Inferior parietal cortex (tissue), 1 donor: ENCODE measurements at regions not wholly inside any gene's neighbourhood (a gene's known extent, or its start where the extent isn't known, plus 50 kb on each side); places are given as distances from the start of the nearest gene placed in this dataset.

Experiments
- DNase-seq: peaks from one replicate; pipeline ENCODE4 v3.0.0-alpha.2; 2016; ENCODE audit errors: extremely low spot score

- DNase-seq, result no peak
Measured at GRCh38 chr9:1331546-1332038, 281.4 kb downstream of the DMRT2 start.

GRCh38 chr9:1332156-1332555, 282.0 kb downstream of the DMRT2 start:
- DNase-seq, result no peak

- no peak for DNase-seq
Measured at GRCh38 chr9:1335174-1335573, 285.0 kb downstream of the DMRT2 start.

DNA sequence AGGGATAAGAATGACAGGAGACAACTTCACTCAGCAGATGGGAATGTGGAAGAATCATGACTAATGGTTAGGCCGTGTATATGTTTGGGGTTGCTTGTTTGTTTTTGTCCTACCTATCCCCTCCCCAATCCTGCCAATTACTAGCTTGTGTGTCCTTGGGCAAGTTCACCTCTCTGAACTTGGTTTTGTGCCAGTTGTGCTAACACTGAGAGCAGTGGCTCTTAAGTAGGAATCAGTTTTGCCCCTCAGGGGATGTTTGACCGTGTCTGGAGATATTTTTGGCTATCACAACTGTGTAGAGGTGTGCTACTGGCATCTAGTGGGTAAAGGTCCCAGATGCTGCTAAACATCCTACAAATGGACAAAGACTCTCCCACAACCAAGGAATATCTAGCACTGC, 287.0 kb downstream of the DMRT2 start:
- no peak for DNase-seq

- no peak for DNase-seq
Measured at GRCh38 chr9:1340390-1340789, 290.2 kb downstream of the DMRT2 start.

DNA sequence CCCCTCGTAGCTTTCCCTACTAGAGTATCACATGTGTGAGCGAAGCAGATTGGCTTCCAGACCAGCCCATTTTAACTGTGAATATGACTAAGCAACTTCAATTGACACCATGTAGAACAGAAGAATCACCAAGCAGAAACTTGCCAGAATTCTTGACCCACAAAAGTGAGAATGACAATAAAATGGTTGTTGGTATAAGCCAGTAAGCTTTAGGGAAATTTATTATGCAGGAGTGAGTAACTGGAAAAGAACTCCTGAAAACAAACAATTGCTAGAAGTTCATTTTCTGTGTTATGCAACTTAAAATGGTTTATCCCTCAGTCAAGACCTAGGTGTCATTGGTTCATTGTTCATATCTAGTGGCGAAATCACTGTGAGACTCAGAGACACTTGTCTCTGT, 303.1 kb downstream of the DMRT2 start:
- no peak for DNase-seq

DNA sequence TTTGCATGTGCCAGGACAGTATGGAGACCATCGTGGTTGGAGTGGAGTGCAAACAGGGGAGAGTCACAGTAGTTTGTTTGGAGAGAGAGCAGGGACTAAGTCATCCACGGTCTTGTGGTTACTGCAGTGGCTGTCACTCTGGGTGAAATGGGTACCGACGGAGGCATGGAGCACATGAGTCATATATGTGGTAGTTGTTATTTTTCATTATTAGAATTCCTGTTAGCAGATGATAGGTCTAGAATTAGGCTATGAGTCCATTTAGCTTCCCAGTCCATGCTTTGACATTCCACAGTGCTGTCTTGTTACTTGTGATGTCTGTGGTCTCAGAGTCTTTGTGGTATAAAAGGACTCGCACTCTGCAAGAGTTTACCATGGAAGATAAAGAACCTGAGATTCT, 303.9 kb downstream of the DMRT2 start:
- DNase-seq, result no peak

- DNase-seq, result no peak
Measured at GRCh38 chr9:1354606-1355005, 304.4 kb downstream of the DMRT2 start.

DNA sequence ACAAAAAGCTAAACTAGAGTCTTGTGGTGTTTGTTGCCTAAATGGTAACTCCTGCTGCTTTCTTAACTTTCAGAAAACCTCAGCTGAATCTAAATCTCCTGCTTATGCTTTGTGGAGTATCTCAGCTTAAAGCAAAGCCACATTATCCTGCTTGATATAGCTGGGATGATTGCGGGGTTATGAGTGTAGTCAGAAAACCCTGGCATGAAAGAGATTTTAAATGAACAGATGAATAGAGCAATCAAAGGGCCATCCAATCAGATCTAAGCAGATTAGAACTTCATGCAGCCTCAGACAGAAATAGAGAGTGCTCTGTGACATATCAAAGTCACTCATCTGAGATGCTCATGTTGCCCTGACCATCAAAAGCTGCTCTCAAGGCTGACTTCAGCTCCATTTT, 305.5 kb downstream of the DMRT2 start:
- no peak for DNase-seq

DNA sequence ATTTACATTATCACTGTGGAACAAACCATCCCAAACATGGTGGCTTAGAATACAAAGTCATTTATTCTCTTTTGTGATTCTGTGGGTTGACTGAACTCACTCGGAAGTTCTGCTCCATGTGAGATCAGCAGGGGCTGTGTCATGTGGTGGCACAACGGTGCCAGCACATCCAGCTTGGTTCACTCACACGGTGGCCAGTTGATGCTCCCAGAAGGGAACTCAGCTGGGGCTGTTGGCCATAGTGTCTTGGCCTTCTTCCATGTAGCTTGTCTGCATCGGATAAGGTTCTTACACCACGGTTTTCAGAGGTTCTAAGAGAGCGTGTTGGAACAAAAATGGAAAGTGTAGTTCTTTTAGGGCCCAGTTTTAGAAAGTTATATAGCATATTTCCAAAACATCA, 312.7 kb downstream of the DMRT2 start:
- DNase-seq, result no peak

DNA sequence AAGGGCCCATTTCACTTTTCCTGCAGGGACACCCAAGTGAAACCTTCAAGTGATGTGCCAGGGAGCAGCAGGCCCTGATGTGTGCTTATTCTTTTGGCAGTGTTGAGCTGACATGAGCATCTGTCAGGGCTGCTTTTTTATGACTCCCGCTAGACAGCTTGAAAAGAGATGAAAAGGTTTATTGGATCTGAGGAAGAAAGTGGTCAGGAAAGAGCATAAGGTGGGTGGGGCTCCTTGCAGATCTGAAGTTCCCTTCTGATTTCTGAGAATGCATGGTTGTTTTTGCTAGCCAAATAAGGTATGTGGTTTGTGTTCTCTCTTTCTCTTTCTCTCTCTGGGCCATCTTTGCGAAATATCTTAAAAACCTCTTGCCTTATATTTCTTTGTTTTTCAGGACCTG, 316.1 kb downstream of the DMRT2 start:
- no peak for DNase-seq

DNA sequence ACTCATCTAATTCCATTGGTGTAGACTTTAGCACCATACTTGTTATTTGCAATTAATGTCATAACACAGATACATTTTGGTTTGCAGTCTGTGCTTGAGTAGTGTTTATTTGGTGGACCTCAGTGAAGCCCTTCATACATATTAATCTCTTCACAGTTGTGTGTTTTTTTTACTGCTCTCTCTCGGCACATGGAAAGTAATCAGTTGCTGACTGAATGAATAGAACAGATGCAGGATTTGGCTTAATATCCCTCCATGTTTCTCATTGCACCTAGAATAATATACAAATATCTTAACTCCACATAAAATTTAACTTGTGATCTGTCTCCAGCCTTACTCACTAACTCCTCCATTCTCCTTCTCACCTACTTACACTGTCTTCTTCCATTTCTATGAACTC, 319.1 kb downstream of the DMRT2 start:
- DNase-seq, result no peak

GRCh38 chr9:1373445-1373844, 323.3 kb downstream of the DMRT2 start:
- no peak for DNase-seq

DNA sequence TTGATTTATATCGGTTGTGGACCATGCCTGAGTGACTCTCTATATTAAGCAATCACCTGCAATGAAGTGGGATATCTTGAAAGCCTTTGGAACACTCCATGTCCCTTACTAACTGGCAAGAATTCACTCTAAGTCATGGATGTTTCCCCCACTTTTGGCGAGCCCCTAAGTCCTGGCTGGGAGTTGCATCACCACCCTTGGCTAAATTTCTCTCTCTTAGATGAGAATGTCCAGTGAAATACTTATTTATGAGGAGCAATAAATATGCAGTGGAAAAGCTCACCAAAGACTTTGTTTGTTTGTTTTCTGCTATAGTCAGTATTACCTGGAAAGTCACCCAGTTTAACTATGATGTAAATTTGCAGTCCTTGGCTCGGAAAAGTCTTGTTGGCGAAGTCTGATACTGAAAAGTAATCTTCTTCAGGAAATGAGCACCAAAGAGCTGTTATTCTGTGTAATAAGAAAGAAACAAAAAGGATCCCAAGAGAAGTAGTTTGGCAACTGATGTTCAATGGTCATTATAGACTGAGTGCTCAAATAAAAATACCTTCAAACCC, 333.8 kb downstream of the DMRT2 start:
- no peak for DNase-seq

DNA sequence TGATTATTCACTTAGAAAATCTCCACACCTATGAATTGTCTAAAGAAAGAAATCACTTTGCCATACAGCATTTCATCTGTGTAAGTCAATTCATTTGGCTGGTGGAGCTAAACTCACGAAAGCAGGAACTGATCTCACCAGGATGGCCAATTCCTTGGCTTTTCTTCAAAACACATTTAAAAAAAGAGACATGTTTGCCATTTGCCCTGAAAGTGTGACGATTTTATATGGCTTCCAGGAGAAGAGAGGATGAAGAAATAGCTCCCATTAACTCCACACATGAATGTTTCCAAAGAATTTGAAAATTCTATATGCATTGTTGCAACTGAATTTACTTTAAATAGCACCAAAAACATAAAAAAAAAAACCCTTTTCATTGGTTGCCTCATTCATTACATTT, 334.7 kb downstream of the DMRT2 start:
- DNase-seq, result no peak

GRCh38 chr9:1386420-1386819, 336.3 kb downstream of the DMRT2 start:
- DNase-seq, result no peak

DNA sequence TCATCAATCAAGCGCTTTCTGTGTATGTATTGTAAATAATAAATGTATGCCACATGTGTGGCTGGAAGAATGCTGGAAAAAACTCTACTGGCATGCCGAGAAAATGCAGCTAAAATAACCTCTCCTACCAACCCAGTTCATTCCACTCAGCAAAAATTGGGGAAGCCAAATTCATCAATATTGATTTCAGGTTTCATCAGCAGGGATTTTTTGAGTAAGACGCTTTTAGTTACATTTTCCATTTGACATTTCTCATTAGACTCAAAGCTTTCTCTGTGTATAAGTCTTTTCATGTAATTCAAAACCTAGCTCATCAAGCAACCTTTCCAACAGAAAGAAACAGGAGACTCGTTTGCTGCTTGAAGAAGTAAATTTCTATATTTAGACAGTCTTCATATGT, 338.1 kb downstream of the DMRT2 start:
- no peak for DNase-seq

DNA sequence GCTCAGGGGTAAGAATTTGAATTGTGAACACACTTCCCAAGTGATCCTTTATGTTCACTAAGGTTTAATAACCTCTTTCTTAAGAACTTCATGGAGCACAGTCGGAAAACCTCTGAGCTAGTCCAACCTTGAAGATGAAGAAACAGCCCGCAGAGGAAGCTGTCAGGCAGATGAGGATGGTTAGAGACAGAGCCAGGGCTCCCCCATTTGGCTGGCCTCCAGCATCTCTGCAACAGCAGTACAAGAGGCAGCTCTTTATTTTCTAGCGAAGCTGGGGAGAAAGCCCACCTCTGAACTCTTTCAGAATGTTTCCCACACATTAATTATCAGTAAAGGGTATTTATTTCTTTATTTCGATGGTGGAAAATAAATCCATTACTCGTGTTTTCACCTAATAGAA, 350.8 kb downstream of the DMRT2 start:
- DNase-seq, result no peak

DNA sequence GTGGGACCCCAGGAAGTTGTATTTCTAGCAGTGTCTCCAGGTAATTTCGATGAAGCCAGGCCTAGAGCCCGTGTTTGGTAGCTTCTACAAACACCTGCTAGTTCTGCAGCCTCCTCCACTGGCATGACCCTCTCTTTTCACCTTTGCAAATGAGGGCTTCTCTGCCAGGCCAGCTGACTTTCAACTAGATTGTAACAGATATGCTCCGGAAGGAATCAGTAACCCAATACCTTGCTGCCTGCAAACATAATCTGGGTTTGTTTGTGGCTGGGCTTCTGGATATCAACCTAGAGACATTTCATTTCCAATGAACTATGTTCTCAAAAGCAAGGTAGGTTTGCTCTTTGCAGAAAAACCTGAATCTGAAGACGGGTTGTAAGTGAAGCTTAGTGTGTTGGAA, 354.8 kb downstream of the DMRT2 start:
- DNase-seq, result no peak

- DNase-seq, result no peak
Measured at GRCh38 chr9:1411826-1412225, 361.7 kb downstream of the DMRT2 start.

DNA sequence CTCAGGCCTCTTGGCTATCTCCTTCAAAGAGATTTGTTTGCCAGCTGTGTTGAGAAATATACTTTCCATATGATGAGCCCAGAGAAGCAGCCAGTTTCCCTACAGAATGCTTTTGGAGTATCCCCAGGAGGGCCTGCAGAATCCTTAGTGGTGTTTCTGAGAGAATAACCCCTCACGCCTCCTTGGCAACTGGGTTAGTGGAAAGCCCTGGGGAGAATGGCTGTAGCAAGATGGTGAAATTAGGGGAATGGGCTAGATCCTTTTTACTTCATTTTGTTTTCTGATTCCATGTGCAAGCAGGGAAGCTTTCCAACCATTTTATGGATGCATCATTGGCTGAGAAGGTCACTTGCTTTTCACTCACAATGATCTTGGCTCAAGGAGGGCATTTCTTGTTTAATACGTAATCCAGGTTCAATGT, 364.6 kb downstream of the DMRT2 start:
- DNase-seq, result no peak

GRCh38 chr9:1415146-1415545, 365.0 kb downstream of the DMRT2 start:
- DNase-seq, result no peak

DNA sequence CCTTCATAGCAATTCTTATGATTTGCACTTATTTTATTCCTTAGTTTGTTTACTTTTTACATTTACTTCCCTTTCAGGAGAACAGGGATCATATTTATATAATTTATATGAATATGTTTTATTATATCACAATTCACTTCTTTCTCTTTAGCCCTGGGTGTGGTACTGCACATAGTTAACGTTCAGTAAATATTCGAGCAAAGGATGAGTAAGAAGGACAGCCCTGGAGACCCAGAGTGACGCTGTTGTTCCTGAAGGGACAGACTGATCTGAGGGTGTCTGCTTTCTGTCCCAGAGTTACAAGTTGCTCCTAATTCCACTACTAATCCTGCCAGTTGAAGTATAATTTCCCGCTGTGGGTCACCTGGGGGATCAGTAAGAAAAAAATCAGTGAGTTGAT, 366.1 kb downstream of the DMRT2 start:
- no peak for DNase-seq

- no peak for DNase-seq
Measured at GRCh38 chr9:1421436-1421835, 371.3 kb downstream of the DMRT2 start.

DNA sequence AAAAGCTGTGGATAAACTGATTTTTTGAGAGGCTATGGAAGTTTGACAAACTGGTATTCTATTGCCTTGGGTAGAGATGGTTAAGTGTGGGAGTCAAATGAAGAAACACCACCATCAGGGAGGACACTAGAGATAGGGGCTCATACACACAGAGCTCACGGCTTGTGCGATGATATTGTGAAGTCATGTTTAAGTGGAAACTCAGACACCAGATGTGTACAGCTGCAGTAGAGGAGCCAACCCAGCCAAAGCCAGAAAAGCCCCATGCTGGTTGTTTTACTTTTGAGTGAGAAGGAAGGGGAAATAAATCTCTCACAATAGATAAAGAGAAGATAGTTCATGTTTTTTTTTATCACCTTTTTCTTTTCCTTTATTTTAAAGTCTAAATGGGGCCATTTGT, 377.7 kb downstream of the DMRT2 start:
- DNase-seq, result no peak
